Gastrocnemius medialis (tissue), 4 donors: ENCODE measurements at regions not wholly inside any gene's neighbourhood (a gene's known extent, or its start where the extent isn't known, plus 50 kb on each side); places are given as distances from the start of the nearest gene placed in this dataset.

Experiments
- CTCF ChIP-seq, 5 experiments: fragments of 450-650 bp in 3 of 5; fragments of 200-600 bp in 2 of 5; sonication (generic) in 2 of 5; IDR thresholded peaks in 4 of 5; conservative IDR thresholded peaks in 1 of 5; 1 replicate in 4 of 5; 2 replicates in 1 of 5; pipeline ENCODE4 v1.5.1; 2016 to 2019; ENCODE audit warnings: antibody characterized with exemption in 5 of 5, mild to moderate bottlenecking in 3 of 5, moderate library complexity in 3 of 5
- POLR2A ChIP-seq, 2 donors: fragments of 450-650 bp; IDR thresholded peaks; one replicate each; pipeline ENCODE4 v1.6.1; 2017; ENCODE audit warnings: antibody characterized with exemption in 2 of 2, mild to moderate bottlenecking in 2 of 2, moderate library complexity in 2 of 2

- TF ChIP-seq CTCF (IDR thresholded peaks at IDR 0.05 in 4 of 5, conservative IDR thresholded peaks at IDR 0.05 in 1 of 5) (no peak), POLR2A (IDR thresholded peaks at IDR 0.05) (no peak)
These were observed 93.0 kb upstream of the CTDP1 start for GRCh38 chr18:79586436-79587225.
